ENCODE measurements at regions not wholly inside any gene's neighbourhood (a gene's known extent, or its start where the extent isn't known, plus 50 kb on each side); places are given as distances from the start of the nearest gene placed in this dataset.

DNA sequence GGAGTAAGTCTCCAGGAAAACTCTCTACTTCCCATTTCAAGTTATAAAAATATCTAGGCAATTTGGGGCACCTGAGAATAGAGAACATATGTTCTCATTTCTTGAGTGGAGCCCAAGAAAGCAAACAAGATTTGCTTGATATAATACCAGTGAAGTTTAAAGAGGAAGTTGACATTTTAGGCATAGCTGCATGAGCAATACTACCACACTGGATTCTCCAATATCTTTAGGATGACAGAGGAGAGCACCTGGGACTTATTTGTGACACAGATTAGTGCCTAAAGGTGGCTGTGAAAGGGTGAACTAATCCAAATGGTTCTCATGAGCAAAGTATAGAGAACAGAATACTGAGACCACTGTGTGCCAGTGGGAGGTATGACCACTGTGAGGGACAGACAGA is 423.5 kb upstream of the RIOK2 start:
- no peak for DNase-seq

DNA sequence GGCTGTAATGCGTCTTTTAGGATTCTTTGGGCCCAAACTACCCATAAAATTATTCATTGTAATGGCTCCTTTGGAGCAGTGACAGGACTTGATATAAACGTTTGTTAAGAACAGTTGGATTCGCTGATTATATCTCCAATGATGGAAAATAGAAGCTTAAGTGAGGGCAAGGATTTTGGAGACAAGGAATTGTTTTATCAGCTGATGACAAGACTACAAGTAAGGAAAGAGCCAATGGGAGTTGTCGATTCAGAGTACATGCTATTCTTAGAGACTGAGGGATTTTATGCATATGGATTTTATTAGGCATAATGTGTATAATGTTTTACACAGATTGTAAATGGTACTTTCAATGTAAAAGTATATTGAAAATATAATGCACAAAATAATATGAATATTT is 425.5 kb upstream of the RIOK2 start:
- DNase-seq: no peak

- no peak for DNase-seq
Observed at GRCh38 chr5:97618721-97619120, 435.7 kb upstream of the RIOK2 start.

GRCh38 chr5:97623441-97623840 is 440.4 kb upstream of the RIOK2 start:
- no peak for DNase-seq

DNA sequence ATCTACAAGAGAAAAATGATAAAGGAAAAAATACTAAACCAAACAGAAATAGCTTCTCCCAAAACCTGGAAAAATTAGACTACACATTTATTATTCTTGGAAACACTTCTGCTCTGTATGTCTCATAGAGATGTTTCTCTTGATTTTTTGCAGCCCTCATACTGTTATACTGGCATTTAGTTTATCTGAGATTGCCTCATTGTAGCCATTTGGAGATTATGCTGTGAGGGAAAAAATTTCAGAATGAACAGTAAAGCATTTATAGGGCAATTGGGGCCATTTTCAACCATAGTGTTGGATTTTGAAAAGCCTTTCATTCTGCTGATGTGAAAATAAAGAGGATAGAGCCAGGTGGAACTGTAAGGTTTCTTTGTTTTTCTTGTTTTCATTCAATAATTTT is 441.8 kb upstream of the RIOK2 start:
- DNase-seq: no peak

DNA sequence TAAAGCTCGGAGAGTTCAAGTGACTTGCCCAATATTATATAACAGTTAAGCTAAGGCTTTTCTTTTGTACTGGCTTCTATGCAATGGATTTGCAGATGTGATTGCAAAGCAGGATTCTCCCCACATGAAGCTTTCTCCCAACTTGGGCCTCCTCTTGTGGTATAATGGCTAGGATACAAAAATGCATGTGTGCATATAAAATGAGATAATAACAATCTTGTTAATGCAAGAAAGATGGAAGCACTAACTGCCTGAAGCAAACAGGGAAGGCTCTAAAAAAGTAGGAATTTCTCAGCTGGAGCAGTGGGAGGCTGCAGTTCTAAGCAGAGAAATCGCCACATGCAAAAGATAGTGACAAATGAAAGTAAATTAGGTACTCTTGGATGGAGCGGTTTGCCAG is 444.2 kb upstream of the RIOK2 start:
- DNase-seq: no peak

DNA sequence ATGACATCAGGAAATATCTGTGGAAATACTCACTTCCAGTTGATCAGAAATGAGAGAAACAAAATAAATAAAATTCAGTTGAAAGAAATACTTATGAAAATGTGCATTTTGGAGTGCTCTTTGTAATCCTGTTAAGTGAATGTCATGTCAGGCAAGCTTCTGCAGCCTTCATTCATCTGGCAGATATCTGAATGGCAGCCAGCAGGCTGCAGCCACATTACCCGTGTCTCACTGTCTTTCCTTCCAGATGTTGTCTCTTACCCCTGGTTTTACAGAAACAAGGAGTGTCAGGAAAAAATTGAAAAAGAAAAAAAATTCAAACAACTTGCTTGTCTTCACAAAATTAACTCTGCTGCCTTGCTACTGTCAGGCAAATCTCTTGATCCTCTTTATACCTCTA is 445.0 kb upstream of the RIOK2 start:
- no peak for DNase-seq

- no peak for DNase-seq
Observed at GRCh38 chr5:97628807-97629206, 445.8 kb upstream of the RIOK2 start.

- DNase-seq: no peak
Observed at GRCh38 chr5:97629276-97629675, 446.2 kb upstream of the RIOK2 start.

DNA sequence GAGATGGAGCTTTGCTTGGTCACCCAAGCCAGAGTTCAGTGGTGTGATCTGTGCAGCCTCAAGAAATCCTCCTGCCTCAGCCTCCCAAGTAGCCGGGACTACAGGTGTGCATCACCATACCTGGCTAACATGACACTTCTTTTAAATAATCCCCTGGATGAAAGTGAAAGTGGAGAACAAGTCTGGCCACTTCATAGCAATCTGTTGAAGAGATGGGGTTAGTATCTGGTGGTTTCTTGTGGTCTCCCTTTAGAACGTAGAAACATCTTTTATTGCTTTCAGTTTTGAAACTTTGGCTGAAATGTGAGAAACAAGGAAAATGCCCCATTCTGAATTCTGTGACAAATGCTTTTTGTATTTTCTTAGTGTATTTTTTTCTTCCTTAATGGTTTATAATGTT is 452.5 kb upstream of the RIOK2 start:
- no peak for DNase-seq

- DNase-seq: no peak
Observed at GRCh38 chr5:97636766-97637165, 453.7 kb upstream of the RIOK2 start.

GRCh38 chr5:97641081-97641480 is 458.0 kb upstream of the RIOK2 start:
- no peak for DNase-seq

GRCh38 chr5:97644206-97644605 is 461.2 kb upstream of the RIOK2 start:
- no peak for DNase-seq

DNA sequence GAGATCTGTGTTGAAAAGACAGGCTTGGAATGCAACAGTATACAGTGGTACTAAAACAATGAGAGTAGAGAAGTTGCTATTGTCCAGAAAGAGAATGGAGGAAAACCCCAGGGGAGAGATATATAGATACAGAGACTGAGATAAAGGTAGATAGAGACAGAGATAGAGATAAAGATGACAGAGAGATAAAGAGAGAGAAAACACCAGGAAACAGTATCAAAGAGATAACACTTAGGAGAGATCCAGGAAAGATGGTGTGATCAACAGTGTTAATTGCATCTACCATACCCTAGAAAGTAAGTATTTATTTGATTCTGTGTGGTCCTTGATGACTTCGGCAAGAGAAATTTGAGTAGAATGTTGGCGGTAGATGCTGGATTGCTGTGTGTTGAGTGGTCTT is 461.8 kb upstream of the RIOK2 start:
- no peak for DNase-seq

DNA sequence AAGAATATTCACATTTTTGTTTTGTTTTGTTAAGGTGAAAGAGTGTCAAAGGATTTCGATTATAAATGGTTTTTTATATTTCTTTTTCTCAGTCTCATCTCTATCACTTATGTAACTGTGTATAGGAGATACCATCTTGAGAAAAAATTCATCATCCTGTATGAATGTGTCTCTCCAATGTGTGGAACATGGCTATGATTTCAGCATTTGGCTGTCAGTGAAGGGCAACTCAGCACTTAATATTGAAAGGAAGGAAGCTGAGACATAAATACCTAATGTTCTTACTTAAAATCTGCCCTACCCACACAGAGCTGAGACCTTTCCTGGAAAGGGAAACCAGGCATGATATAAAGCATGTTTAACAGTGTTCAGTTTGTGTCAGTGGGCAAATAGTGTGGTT is 474.2 kb upstream of the RIOK2 start:
- no peak for DNase-seq

DNA sequence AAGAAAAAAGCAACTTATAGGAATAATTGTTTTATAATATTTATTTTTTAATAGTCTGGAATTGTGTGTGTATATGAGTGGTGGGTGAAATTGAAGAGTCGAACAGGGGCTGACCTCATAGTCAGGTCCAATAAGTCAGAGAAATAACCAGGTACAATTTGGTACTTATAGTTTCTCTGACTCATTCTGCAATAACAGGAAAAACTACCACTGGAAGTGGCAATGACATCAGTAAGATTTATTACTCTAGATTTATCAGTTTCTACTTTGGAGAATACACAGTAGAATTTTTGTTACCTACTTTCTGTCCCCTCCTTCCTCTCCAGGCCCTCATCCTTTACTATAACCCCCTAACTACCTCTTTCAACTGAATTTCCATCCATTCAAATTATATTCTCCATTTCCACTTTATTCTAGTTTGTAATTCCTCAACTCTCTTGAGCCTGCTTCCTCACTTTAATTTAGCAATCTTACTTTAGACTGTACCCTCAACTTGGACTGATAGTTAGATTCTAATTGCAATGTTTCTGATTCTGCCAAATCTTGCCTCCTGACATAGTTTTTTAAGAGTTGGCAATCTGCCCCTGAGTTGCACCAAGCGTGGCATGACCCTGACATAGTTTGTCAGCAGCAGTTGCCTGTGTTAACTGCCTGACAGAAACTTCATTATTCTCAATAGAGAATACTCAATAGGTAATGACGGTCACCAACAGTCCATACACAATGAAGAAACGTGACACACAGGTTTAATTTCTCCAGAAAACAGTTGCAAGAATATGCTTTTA is 475.3 kb upstream of the RIOK2 start:
- DNase-seq: no peak

DNA sequence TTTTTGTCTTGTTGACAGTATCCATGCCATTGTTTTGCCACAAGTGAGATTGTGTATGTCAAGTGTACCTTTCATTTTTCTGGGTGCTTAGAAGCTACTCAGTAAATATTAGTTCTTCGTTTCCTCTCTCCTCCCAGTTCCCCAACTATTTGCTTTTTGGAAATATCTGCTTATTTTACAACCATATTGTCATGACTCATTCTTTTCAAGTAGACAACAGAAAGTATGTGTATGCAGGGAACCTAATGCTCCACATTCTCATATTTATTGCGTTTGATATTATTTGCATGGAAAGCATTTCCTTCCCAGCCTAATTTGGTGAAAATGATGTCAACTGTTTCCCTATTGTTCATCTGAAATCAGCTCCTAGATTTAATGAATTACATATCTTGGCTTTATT is 483.7 kb upstream of the RIOK2 start:
- no peak for DNase-seq

- no peak for DNase-seq
Observed at GRCh38 chr5:97670447-97670846, 487.4 kb upstream of the RIOK2 start.

DNA sequence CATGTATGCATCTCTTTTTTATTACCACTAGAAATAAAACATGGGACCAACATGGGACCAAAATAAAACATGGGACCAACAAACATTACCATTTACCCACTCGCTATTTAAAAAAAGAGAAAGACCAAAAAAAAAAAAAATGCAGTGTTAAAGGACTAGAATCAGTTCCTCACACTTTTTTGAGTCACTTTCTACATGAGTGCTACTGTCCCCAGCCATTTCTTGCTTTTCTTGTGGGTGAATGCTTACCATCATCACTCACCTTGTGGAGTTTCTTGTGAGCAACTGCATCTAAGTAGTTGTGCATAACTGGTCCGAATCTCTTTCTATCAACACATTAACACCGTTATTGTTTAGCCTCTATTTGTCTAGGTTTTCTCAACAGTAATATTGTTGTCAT is 493.6 kb upstream of the RIOK2 start:
- no peak for DNase-seq

- no peak for DNase-seq
Observed at GRCh38 chr5:97694091-97694490, 511.0 kb upstream of the RIOK2 start.

DNA sequence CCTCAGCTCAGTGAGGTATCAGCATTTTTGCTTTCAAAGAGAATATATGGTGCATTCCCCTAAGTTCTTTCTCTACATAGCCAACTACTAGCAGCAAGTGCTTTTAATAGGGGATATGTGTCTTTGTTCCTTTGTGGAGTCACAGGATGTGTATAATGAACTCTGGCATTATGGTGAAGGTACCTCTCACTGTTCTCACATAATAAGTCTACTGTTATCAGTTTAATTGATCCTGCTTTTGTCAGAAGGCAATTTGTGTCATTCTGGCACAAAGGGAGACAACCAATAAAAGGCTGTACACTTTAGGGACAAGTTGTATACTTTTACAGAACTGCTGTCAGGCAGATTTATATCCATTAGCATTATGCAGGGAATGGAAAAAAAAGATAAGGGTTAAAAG is 531.4 kb upstream of the RIOK2 start:
- DNase-seq: no peak

DNA sequence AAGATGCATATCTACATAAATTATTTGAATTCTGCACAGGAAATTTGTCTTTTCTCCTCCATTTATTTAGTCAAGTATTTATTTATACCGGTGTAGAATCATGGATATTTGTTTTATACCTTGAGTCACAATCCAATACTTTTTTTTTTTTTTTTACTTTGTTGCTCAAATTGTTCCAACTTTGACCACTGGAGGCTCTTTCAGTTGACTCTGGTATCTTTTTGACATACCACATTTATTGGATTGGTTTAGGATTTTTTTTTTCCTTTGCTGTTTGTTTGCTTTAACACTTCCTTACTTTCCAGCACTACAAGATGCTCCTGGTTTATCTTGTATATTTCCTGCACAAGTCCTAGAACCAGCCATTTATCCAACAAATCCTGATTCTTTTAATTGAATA is 543.1 kb upstream of the RIOK2 start:
- no peak for DNase-seq

DNA sequence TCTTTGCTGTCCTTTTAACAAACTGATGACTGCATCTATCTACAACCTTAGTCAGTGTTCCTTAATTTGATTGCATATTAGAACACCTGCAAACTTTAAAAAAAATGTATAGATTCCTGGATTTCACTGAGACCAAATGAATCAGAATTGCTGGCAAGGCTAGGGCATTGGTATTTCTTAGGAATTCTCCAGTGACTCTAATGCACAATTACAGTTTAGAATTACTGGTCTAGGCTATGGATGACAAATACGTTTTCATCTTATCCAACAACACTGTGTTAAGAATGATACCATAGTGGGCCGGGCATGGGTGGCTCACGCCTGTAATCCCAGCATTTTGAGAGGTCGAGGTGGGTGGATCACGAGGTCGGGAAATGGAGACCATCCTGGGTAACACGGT is 545.9 kb upstream of the RIOK2 start:
- DNase-seq: no peak

GRCh38 chr5:97729938-97730337 is 546.9 kb upstream of the RIOK2 start:
- DNase-seq: no peak

- no peak for DNase-seq
Observed at GRCh38 chr5:97735209-97735608, 552.2 kb upstream of the RIOK2 start.

GRCh38 chr5:97737608-97738007 is 554.6 kb upstream of the RIOK2 start:
- DNase-seq: no peak
